ENCODE measurements at regions not wholly inside any gene's neighbourhood (a gene's known extent, or its start where the extent isn't known, plus 50 kb on each side); places are given as distances from the start of the nearest gene placed in this dataset.
"Not testable (repeated sequence)": the region's sequence is repeated elsewhere in the genome, so short reads cannot be mapped to it uniquely, and the experiment has no call there.

DNA sequence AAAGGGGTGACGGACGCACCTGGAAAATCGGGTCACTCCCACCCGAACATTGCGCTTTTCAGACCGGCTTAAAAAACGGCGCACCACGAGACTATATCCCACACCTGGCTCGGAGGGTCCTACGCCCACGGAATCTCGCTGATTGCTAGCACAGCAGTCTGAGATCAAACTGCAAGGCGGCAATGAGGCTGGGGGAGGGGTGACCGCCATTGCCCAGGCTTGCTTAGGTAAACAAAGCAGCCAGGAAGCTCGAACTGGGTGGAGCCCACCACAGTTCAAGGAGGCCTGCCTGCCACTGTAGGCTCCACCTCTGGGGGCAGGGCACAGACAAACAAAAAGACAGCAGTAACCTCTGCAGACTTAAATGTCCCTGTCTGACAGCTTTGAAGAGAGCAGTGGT lies 342.0 kb upstream of the PKN2 start:
- DNase-seq (ENCODE audit: low read depth in 2 of 2): not testable (repeated sequence)

DNA sequence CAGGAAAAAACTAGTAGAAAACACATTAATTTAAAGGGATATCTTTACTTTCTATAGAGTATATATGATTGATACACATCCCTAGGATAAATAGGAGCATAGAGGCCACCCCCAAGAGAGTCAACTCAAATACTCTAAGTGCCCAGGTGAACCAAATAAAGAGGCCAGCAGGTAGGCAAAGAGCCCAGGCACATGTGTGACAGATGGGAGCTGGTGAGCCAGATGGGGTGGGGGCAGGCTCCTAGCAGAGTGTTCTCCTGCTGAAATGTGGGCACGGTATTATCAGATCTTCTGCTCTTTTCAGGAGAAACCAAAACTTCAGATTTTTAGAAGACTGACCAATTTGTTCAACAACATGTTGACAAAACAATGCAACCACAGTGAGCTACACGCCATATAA lies 333.4 kb upstream of the PKN2 start:
- DNase-seq (ENCODE audit: low read depth in 2 of 2): no peak

DNA sequence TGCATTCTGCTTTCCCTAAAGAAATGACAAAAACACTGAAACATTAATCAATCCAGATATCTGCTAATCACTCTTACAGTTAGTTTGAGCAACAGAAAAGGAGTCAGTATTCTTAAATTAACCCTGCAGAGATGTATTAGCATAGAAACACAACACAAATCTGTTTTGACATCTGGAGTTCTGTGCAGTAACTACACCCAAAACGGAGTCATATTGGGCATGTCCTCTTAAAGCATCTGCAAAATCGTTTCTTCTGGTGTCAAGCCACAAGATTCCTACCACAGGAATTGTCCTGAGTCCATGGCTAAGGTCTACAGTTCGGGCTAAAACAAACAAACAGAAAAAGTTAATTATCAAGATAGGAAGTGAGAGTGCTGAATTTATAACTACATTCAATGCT lies 332.1 kb upstream of the PKN2 start:
- DNase-seq (ENCODE audit: low read depth in 2 of 2): no peak

DNA sequence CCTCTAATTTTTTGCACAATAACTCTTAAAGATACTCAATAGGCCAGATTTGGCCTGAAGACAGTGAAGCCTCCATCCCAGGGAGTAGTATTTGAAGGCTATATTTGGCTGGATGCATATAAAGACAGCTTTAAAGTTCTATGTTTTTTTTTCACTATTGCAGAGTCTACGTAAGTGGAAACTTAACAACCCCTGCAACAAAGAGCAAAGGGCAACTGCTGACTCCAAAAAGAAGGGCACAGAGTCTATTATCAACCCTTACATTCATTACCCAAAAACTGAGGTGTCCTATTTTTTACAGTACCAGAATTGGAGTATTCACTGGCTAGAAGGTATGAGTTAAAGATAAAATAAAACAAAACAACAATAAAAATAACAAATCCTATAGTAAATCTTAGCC lies 329.8 kb upstream of the PKN2 start:
- DNase-seq (ENCODE audit: low read depth in 2 of 2): no peak

DNA sequence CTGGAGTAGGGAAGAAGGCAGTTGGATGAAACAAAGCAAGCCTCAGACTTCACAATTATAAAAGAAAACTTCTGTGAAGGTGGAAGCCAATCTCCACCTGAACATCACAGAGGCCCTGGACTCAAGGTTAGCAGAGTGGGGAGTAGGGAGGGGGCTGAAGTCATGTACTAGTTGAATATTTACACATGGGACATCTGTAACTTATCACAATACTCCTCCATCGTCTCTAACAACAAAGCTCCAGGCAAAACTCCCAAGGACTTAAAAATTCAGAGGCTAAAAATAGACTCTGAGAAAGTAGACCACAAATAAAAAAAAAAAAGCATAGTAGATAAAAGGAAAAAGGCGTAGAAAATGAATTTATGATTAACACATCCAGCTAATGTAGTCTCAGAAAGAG lies 326.3 kb upstream of the PKN2 start:
- DNase-seq (ENCODE audit: low read depth in 2 of 2): no peak

DNA sequence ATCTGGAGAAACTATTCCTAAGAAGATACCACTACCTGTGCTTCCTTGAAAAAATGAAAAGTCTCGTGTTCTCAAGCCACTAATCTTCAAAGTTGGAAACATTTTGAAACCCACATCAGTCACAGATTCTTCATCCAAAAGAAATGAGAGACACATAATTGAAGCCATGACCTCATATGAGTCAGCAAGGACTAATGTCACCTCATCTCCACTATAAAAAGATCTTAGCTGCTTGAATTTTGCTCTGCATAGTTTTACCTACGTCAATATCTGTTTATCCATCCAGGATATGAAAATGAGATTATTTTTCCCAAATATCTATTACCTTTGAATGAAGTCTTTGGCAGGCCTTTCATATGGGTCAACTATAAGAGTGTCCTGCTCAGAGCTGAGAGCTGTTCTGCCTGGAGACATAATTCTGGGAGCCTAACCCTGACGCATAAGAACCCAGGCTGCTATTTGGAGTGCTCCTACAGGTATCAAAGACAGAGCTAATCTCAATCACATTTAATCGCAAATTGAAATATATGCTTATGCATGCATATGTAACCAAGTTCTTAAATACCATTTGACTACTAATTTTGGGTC lies 312.5 kb upstream of the PKN2 start:
- no peak for DNase-seq (ENCODE audit: low read depth in 2 of 2)

DNA sequence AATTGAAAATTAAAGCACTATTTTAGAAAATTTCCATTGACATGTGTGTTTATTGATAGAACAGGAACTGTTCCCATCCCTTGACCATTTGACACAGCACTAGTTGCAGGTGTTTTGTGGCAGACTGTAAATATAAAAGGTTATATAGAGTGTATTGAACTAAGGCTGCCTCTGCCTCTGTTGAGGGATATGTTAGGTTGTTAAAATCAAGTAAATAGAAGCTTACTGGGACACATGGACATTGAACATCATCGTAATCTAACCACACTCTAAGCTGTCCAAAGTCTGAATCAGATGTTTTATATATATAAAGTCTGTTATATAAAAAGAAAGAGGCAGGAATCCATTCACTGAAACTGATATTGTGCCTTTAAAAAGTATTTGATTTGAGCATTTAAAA lies 308.1 kb upstream of the PKN2 start:
- no peak for DNase-seq (ENCODE audit: low read depth in 2 of 2)

DNA sequence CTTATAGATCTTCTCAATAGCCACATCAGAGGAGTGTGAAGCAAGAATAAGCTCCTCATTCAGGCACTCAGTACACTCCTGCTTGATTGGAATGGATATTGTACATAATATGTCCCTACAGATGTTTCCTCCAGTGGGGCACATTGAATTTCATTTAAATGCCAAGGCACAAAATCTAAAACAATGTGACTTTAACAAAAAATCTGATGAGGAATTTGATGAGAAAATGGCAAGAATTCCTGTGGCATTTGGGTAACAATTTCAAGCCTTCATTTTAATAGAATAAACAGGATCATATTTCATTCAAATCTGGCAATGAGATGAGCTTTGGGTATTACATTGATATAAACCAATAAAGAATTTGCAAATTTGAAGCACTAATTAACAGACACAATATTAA lies 307.7 kb upstream of the PKN2 start:
- no peak for DNase-seq (ENCODE audit: low read depth in 2 of 2)

DNA sequence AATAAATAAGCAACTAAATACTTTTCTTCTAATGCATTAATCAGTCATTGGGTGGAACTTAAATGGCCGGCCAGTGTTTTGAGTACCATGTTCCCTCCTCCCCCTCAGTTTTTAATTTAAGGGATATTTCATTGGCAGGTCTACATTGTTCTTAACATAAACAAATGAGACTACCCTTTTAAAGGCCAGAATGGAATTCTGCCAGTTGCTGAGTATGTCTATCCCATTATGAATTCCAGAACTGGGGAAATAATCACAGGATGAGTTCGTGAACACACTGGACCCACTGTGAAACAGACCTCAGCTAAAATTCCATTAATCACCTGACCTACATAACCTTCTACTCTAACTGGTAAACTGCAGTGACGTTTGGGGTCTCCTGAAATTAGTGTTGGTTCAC lies 305.5 kb upstream of the PKN2 start:
- DNase-seq (ENCODE audit: low read depth in 2 of 2): no peak

DNA sequence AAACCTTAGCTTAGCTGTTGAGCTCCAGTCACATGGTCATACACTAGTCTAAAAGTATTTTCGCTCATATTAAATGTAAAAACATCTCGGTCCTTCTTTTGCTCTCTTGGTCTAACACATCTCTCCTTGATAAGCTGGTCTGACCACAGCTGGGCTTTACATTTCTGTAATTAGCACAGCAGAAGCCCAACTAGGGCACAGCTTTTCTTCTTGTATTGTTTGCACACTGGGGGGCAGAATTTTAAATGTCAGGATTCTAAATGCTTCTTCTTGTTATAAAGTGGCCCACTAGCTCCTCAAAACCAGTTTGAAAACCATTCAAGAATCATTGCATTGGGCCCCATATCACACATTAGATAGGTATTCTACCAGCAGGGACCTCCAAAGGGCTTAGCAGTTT lies 289.1 kb upstream of the PKN2 start:
- no peak for DNase-seq (ENCODE audit: low read depth in 2 of 2)

DNA sequence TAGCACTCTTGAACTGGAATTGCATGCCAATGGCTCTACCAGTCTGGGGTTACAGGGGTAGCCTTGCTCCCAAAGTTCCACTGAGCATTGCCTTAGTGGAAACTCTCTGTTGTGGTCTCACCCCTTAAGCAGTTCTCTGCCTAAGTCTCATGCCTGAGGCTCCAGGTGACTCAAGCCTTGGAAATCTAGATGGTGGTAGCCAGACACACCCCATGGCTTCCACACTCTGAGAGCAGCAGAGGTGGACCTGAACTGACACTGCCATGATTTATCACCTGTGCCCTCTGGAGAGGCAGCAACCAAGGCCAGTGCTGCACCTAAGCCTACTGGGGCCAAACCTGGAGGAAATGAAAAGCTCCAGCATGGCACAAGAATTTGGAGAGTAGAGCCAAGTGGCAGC lies 285.7 kb upstream of the PKN2 start:
- no peak for DNase-seq (ENCODE audit: low read depth in 2 of 2)

DNA sequence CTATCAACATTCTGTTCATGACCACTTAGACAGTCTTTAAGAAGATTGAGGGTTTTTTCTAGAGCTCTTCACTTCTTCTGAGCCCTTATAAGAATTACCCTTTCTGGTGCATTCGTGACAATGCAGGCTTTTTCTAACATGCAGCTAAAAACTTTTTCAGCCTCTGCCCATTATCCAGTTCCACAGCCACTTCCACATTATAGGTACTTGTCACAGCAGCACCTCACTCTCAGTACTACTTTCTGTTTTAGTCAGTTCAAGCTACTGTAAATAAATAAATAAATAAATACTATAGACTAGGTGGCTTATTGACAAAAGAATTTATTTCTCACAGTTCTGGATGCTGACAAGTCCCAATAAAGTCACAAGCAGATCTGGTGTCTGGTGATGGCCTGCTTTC lies 284.4 kb upstream of the PKN2 start:
- DNase-seq (ENCODE audit: low read depth in 2 of 2): no peak

DNA sequence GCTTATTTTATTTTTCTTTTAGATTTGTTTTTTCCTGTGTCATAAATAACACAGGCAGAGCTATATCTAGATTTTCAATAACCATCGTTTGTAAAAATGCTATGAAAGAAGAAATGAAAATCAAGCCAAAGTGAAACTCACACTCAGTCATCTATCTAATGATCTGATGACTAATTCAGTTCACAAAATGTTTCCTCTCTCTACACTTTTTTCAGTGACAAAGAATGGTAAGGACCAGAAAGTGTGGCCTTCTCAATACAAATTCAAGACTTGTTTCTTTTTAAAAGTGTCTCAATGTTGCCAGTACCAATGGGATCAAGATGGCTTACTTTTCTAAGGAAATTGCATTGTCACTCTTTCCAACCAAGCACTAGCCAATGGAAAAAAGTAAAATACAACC lies 282.8 kb upstream of the PKN2 start:
- DNase-seq (ENCODE audit: low read depth in 2 of 2): no peak

DNA sequence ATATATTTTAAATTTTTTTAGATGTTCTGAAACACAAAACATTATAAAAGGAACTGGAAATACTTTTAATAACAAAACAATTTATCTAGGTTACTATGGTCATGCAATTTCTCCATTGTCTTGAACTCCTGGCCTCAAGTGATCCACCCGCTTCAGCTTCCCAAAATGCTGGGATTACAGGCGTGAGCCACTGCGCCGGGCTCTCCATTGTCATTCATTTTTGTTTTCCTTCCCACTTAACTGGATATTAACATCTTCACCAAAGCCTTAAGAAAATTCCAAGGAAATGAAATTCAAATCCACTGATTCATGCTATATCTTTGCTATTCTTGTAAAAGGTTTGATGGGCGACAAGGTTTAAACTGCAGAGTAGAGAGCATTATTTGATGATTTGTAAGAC lies 279.5 kb upstream of the PKN2 start:
- DNase-seq (ENCODE audit: low read depth in 2 of 2): no peak

DNA sequence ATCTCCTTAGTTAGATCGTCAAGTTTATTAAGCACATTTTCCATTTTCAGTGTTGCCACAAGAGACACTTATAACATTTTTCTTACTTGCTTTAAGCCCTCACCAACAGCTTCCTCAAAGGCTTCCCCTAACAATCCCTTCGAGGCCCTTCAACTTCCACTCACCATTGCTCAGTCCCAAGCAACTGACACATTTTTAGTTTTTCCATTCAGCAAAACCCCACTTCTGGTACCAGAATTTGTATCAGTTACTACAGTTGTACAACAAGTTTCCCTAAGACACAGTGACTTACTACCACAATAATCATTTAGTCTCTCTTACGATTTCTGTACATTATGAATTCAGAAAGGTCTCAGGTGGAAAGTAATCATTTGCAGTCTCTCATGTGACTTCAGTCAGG lies 276.8 kb upstream of the PKN2 start:
- no peak for DNase-seq (ENCODE audit: low read depth in 2 of 2)

DNA sequence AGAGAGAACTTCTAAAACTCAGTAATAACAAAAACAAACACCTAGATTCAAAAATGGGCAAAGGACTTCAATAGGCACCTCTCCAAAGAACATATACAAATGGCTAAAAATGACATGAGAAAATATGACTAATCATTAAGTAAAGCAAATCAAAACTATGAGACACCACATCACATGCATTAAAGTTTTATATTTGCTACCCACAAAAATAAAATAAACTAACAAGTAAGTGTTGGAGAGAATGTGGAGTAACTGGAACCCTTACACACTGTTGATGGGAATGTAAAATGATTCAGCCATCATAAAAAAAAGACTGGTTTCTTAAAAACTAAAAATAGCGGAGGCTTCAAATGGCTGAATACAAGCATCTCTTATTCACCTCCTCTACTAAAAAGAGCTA lies 262.1 kb upstream of the PKN2 start:
- no peak for DNase-seq (ENCODE audit: low read depth in 2 of 2)

DNA sequence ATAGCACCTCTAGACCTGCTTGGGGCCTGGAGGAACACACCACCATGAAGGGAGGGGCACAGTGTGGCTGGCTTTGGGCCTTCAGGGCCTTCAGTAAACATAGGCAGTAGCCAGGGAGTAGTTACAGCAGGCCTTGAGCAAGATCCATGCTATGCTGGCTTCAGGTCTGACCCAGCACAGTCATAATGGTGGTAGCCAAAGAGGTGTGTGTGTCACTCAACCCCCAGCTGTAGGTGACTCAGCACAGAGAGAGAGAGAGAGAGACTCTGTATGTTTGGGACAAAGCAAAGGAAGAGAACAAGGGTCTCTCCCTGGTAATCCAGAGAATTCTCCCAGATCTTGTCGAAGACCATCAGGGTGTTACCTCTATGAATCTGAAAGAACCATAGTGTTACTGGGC lies 250.5 kb upstream of the PKN2 start:
- no peak for DNase-seq (ENCODE audit: low read depth in 2 of 2)

DNA sequence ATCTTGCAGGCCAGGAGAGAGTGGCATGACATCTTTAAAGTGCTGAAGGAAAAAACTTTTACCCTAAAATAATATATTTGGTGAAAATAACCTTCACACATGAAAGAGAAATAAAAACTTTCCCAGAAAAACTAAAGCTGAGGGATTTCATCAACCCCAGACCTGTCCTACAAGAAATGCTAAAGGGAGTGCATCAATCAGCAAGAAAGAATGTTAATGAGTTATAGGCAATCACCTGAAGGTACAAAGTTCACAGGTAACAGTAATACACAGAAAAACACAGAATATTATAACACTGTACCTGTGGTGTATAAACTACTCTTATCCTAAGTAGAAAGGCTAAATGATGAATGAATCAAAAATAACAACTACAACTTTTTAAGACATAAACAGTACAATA lies 249.2 kb upstream of the PKN2 start:
- no peak for DNase-seq (ENCODE audit: low read depth in 2 of 2)

DNA sequence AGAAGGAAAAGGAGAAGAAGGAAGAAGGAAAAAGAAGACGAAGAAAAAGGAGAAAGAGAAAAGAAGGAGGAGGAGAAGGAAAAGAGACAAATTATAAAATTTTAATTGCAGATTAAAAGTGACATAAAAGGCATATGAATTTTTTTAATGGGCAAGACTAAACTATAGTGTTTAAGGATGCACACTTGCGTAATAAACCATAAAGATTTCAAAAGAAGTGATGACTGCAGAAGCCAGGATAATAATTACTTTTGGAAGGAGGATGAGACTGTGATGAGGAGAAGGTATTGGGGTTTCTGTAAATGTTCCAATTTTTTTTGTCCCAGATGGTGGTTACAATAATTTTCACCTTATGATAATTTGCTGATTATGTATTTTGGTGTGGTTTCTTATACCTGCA lies 243.1 kb upstream of the PKN2 start:
- DNase-seq (ENCODE audit: low read depth in 2 of 2): no peak

DNA sequence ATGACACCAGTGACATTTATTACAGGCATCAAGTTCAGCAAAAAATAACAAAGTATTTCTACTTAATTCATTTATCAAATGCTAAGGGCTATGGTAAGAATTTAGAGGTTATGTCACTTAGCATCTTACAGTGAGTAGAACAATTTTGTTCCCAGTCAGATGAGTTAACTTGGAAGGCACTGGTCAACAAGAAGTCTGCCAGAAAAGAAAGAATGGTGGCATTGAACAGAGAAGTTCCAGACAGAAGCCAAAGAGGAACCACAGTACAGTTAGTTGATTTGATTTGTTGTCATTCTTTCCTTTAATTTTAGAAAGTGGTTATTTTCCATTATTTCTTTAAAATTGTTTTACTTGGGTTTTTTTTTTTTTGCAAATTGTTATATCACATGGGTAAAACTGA lies 232.2 kb upstream of the PKN2 start:
- no peak for DNase-seq (ENCODE audit: low read depth in 2 of 2)

DNA sequence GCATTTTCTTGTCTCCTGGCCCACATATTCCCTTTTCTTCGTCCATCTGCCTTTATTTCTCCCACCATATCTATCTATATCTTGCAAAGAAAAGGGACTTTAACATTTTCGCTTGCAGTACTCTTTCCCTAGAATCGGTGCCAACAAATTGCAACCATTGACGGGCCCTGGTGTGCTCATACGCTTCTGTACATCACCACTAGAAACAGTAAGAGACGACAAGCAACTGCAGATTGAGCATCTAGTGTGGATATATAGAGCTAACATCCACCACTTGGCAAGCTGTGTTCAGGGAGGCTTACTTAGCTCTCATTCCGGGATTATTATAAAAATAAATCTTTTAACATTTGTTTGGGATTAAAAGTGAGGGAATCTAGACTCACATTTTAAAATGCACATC lies 230.8 kb upstream of the PKN2 start:
- DNase-seq (ENCODE audit: low read depth in 2 of 2): no peak

DNA sequence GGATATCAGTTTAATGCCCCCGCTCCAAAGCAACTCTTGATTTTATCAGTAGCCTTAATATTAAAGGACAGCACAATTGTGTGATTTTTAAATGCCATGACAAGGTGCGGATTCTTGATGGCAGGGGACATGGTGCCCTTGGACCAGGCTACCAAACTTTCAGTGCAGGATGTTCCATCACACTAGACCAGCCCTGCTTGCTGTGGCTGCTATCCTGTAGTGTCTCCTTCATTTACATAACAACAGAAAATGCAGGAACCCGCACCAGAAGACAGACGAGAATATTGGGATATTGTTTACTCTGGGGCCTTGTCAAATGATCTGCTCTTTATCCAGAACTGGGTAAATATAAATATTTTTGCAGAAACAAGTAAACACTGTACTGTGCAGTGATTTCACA lies 229.3 kb upstream of the PKN2 start:
- no peak for DNase-seq (ENCODE audit: low read depth in 2 of 2)

DNA sequence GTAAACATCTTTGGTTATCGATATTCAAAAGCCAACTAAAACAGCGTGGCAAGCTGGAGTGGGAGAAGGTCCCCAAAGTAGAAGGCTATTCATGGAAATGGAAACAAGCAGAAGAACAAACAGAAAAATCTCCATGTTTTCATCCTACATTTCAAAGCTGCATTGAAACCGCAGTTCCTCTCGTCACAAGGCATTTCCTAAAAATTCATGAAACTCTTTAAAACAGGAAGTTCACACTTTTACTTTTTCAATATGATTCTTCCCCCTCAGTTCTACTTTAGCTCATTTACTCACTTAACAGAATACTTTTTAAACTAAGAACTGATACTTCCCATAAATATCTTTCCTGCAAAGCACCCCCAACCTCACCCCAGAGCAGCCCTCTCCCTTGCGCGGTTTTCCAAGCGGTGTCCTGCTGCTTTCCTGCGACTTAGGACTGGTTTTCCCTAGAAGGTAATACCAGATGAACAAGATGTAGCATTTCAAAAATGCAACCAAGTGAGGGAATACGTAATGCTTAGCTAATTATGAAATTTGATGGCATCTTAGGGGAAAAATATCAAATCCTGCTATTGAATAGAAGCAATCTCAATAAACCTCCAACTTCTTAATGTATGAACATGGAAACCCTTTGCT lies 228.3 kb upstream of the PKN2 start:
- no peak for DNase-seq (ENCODE audit: low read depth in 2 of 2)

DNA sequence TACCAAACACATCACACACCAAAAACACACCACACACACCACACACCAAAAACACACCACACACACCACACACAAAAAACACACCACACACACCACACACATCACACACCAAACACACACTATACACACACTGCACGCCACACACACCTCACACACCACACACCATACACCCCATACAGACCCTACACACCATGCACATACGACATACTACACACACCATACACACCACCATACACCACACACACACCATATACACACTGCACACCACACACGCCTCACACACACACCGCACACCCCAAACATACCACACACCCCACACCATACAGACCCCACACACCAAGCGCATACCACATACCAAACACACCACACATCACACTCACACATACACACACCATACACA lies 226.9 kb upstream of the PKN2 start:
- no peak for DNase-seq (ENCODE audit: low read depth in 2 of 2)

Data from stimulated activated CD8-positive, alpha-beta memory T cell treated with anti-CD3 and anti-CD28 coated beads, Interleukin-2, amount 100 ng/mL, for 48 hours (primary cell).